Thyroid gland (tissue), 4 donors: ENCODE measurements at regions not wholly inside any gene's neighbourhood (a gene's known extent, or its start where the extent isn't known, plus 50 kb on each side); places are given as distances from the start of the nearest gene placed in this dataset.
A peak's percentile ranks its signal among the peaks of the same experiment; 100 is the strongest.

ENCODE experiments used
- DNase-seq, 2 donors: peaks; one replicate each; pipeline ENCODE4 v3.0.0-alpha.2; 2019
- H3K27ac ChIP-seq, 3 donors: fragments of 200-600 bp; sonication (generic); 1 replicate in 2 of 3; 2 replicates in 1 of 3; pipeline ENCODE4 v1.5.1; 2016 to 2019; ENCODE audit warnings: mild to moderate bottlenecking in 1 of 3, moderate library complexity in 1 of 3
- H3K27me3 ChIP-seq: fragments of 200-600 bp; sonication (generic); one replicate; pipeline ENCODE4 v1.5.1; 2019
- H3K36me3 ChIP-seq, 2 donors: fragments of 200-600 bp; sonication (generic); one replicate each; pipeline ENCODE4 v1.5.1; 2016 to 2019
- H3K4me1 ChIP-seq, 2 donors: fragments of 200-600 bp; sonication (generic); one replicate each; pipeline ENCODE4 v1.5.1; 2017 to 2019
- H3K4me3 ChIP-seq, 3 donors: fragments of 200-600 bp; sonication (generic); replicated peaks in 1 of 3; 1 replicate in 2 of 3; 2 replicates in 1 of 3; pipeline ENCODE4 v1.5.1; 2016; ENCODE audit warnings: mild to moderate bottlenecking in 1 of 3
- H3K9me3 ChIP-seq: fragments of 200-600 bp; sonication (generic); one replicate; pipeline ENCODE4 v1.5.1; 2017
- CTCF ChIP-seq, 6 experiments: fragments of 200-600 bp in 3 of 6; fragments of 450-650 bp in 3 of 6; sonication (generic) in 3 of 6; IDR thresholded peaks; one replicate each; pipeline ENCODE4 v1.5.1; 2016 to 2019; ENCODE audit warnings: antibody characterized with exemption in 6 of 6, mild to moderate bottlenecking in 2 of 6, inconsistent platforms in 1 of 6, moderate library complexity in 1 of 6
- POLR2A ChIP-seq, 2 donors: fragments of 450-650 bp; IDR thresholded peaks; one replicate each; pipeline ENCODE4 v1.6.1; 2017; ENCODE audit warnings: antibody characterized with exemption in 2 of 2, mild to moderate bottlenecking in 2 of 2, moderate library complexity in 1 of 2
- WGBS, 2 donors: methylation state at CpG; one replicate each; pipeline ENCODE4 v1.1.5; 2017; 5-methylcytosine and 5-hydroxymethylcytosine counted together
- intact Hi-C: fragments of 100-400 bp; cut with DNase I; formaldehyde crosslinking; loops from one replicate; pipeline ENCODE4 v1.15.1; 2023

GRCh38 chr4:123741906-123742305 lies 345.3 kb downstream of the SPRY1 start:
- Histone ChIP-seq H3K9me3 (no peaks in the 10 kb centered on the region), H3K27me3 (no peaks in the 10 kb centered on the region), H3K27ac (no peak overlapping the region), H3K4me3 (no peak overlapping the region), H3K4me1 (peaks cover 0 to 4% of the 10 kb centered on the region in 2 donors), H3K36me3 (no peaks in the 10 kb centered on the region)
- DNase-seq: no peak
- 71 to 74% methylated on average over 2 of the region's 2 CpGs for WGBS, 2 donors
- intact Hi-C loops: no loop called here
- no peak for TF ChIP-seq POLR2A (IDR thresholded peaks at IDR 0.05)
- TF ChIP-seq CTCF (IDR thresholded peaks at IDR 0.05): no peak

- Histone ChIP-seq H3K36me3 (no peaks in the 10 kb centered on the region), H3K27me3 (no peaks in the 10 kb centered on the region), H3K4me1 (peaks cover 0 to 4% of the 10 kb centered on the region in 2 donors), H3K9me3 (no peaks in the 10 kb centered on the region), H3K27ac (no peak overlapping the region), H3K4me3 (no peak overlapping the region)
- intact Hi-C loops: no loop called here
- TF ChIP-seq POLR2A (IDR thresholded peaks at IDR 0.05) (no peak), CTCF (IDR thresholded peaks at IDR 0.05) (no peak)
- no peak for DNase-seq
Observed at GRCh38 chr4:123743848-123744247, 347.3 kb downstream of the SPRY1 start.

DNA sequence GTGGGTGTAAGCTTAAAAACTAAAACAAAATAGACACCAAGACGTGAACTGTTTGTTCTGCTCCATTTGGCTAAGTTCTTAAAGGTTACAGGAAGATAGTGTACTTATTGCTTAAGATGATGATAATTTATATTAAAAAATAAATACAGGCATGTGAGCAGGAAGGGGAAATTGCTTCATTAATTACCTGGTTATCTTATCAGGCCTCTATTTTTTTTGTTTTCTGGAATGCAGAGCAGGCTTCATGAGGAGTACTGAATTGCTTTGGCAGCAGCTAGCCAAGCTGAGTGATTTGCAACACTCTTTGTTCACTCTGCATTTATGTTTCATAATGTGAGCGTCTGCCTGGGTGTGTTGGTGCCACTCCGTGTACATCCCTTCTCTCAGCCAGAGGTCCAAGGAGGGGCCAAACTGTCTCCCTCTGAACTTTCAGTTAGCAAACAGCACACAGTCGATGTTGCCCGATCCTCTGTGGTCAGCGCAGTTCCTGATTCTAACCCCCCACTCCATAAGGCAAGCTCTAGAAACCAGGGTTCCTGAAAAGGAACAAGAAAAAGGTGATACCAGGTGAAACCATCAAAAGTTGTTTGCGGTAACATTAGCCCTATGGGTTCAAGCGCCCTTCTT lies 348.2 kb downstream of the SPRY1 start:
- TF ChIP-seq POLR2A (IDR thresholded peaks at IDR 0.05) (no peak), CTCF (IDR thresholded peaks at IDR 0.05) (no peak)

DNA sequence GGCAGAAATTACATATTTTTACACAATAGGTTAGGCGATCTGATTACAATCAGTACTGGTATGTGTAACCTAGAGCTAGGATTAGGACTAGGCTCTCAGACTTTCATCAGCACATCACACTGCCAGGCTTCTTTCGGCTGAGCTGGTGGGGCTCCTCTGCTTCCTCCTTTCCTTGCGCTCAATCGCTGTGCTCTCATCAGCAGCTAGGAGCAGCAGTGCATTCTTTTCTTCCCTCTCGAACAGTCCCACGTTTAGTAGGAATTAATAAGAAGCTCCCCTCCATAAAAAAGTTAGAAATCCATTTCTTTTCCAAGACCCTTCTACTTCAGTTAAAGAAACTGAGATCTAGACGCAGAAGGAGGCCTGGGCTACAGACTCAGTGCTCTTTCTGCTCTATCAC lies 350.4 kb downstream of the SPRY1 start:
- TF ChIP-seq POLR2A (IDR thresholded peaks at IDR 0.05): no peak
- no peak for TF ChIP-seq CTCF (IDR thresholded peaks at IDR 0.05)
- WGBS, 2 donors: 68 to 70% methylated on average over 7 of the region's 7 CpGs
- no peaks in the 10 kb centered on the region for H3K9me3 ChIP-seq
- intact Hi-C loops: no loop called here
- DNase-seq: no peak
- no peaks in the 10 kb centered on the region for H3K36me3 ChIP-seq
- H3K4me3 ChIP-seq: no peak overlapping the region
- H3K4me1 ChIP-seq: peaks cover 0 to 4% of the 10 kb centered on the region in 2 donors
- no peak overlapping the region for H3K27ac ChIP-seq
- no peaks in the 10 kb centered on the region for H3K27me3 ChIP-seq

More for the DNA sequence above, 348.2 kb downstream of the SPRY1 start:
- peak; percentile 3 to 5 for DNase-seq
- intact Hi-C loops: no loop called here
- H3K9me3 ChIP-seq: no peaks in the 10 kb centered on the region
- no peaks in the 10 kb centered on the region for H3K36me3 ChIP-seq
- H3K27me3 ChIP-seq: no peaks in the 10 kb centered on the region
- peak overlapping the region in 1 of 3 donors; percentile 25 for H3K27ac ChIP-seq
- H3K4me3 ChIP-seq: no peak overlapping the region
- H3K4me1 ChIP-seq: peaks cover 0 to 4% of the 10 kb centered on the region in 2 donors
- 69 to 76% methylated on average over 8 of the region's 8 CpGs for WGBS, 2 donors

DNA sequence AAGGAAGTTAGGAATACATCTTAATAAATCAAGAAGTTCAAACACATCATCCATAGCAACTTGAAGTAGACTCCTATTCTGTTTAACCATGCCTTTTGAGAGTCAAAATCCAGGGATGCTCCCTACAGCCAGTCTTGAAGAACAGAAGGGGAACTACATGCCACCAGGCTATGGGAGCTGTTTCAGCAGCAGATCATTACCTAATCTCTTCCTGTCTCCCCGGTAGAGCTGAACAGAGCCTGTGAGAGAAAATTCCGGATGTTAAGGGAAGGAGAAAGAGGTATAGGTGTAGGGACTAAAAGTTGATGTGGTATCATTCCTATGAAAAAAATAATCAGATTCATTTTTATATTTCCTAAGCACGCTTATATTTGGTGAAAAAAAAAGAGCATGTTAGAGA lies 352.2 kb downstream of the SPRY1 start:
- peaks cover 0 to 4% of the 10 kb centered on the region in 2 donors for H3K4me1 ChIP-seq
- no peak for TF ChIP-seq CTCF (IDR thresholded peaks at IDR 0.05)
- TF ChIP-seq POLR2A (IDR thresholded peaks at IDR 0.05): no peak
- 67 to 84% methylated on average over 3 of the region's 3 CpGs for WGBS, 2 donors
- no peaks in the 10 kb centered on the region for H3K27me3 ChIP-seq
- H3K27ac ChIP-seq: peak overlapping the region in 1 of 3 donors; percentile 32
- H3K36me3 ChIP-seq: no peaks in the 10 kb centered on the region
- H3K4me3 ChIP-seq: no peak overlapping the region
- intact Hi-C loops: no loop called here
- no peak for DNase-seq
- H3K9me3 ChIP-seq: no peaks in the 10 kb centered on the region
